IPS-18c (cell line): ENCODE measurements at regions not wholly inside any gene's neighbourhood (a gene's known extent, or its start where the extent isn't known, plus 50 kb on each side); places are given as distances from the start of the nearest gene placed in this dataset.

Experiments used
- H3K4me3 ChIP-seq: 2 replicates; pipeline ENCODE4 v1.7.0; 2013; ENCODE audit warnings: low read depth, mild to moderate bottlenecking, low read length, moderate library complexity; ENCODE audit not compliant: insufficient read depth
- H3K9me3 ChIP-seq: one replicate; pipeline ENCODE4 v1.6.1; 2013; ENCODE audit warnings: mild to moderate bottlenecking, low read length, moderate library complexity; ENCODE audit not compliant: control insufficient read depth, insufficient read depth

- H3K4me3 ChIP-seq = no peak overlapping the region
- H3K9me3 ChIP-seq = peaks cover 2% of the 10 kb centered on the region
These were observed 65.8 kb downstream of the SALL1 start for GRCh38 chr16:51085271-51085670.

GRCh38 chr16:51084074-51084928 is 66.8 kb downstream of the SALL1 start:
- peaks cover 2% of the 10 kb centered on the region for H3K9me3 ChIP-seq

GRCh38 chr16:51072591-51072990 is 78.5 kb downstream of the SALL1 start:
- no peak overlapping the region for H3K4me3 ChIP-seq

More at GRCh38 chr16:51084074-51084928, 66.8 kb downstream of the SALL1 start:
- no peak overlapping the region for H3K4me3 ChIP-seq

GRCh38 chr16:51071326-51071725 is 79.7 kb downstream of the SALL1 start:
- no peaks in the 10 kb centered on the region for H3K9me3 ChIP-seq

More at GRCh38 chr16:51072591-51072990, 78.5 kb downstream of the SALL1 start:
- H3K9me3 ChIP-seq = no peaks in the 10 kb centered on the region

GRCh38 chr16:51067352-51067751 is 83.7 kb downstream of the SALL1 start:
- no peak overlapping the region for H3K4me3 ChIP-seq
- no peaks in the 10 kb centered on the region for H3K9me3 ChIP-seq

More at GRCh38 chr16:51071326-51071725, 79.7 kb downstream of the SALL1 start:
- no peak overlapping the region for H3K4me3 ChIP-seq

GRCh38 chr16:51062039-51062438 is 89.0 kb downstream of the SALL1 start:
- Histone ChIP-seq H3K4me3 (no peak overlapping the region), H3K9me3 (no peaks in the 10 kb centered on the region)

- no peak overlapping the region for H3K4me3 ChIP-seq
These were observed 89.7 kb downstream of the SALL1 start for GRCh38 chr16:51061328-51061727.

GRCh38 chr16:51057969-51058337 is 93.1 kb downstream of the SALL1 start:
- no peaks in the 10 kb centered on the region for H3K9me3 ChIP-seq

More at GRCh38 chr16:51061328-51061727, 89.7 kb downstream of the SALL1 start:
- no peaks in the 10 kb centered on the region for H3K9me3 ChIP-seq

GRCh38 chr16:51057102-51057793 is 93.8 kb downstream of the SALL1 start:
- no peaks in the 10 kb centered on the region for H3K9me3 ChIP-seq
- H3K4me3 ChIP-seq = no peak overlapping the region

More at GRCh38 chr16:51057969-51058337, 93.1 kb downstream of the SALL1 start:
- H3K4me3 ChIP-seq = no peak overlapping the region

GRCh38 chr16:51056331-51056730 is 94.7 kb downstream of the SALL1 start:
- H3K4me3 ChIP-seq = no peak overlapping the region
- H3K9me3 ChIP-seq = no peaks in the 10 kb centered on the region

- H3K4me3 ChIP-seq = no peak overlapping the region
These were observed 95.6 kb downstream of the SALL1 start for GRCh38 chr16:51055434-51055833.

GRCh38 chr16:51053775-51054174 is 97.3 kb downstream of the SALL1 start:
- H3K4me3 ChIP-seq = no peak overlapping the region

More at GRCh38 chr16:51055434-51055833, 95.6 kb downstream of the SALL1 start:
- no peaks in the 10 kb centered on the region for H3K9me3 ChIP-seq

GRCh38 chr16:51051671-51052070 is 99.4 kb downstream of the SALL1 start:
- Histone ChIP-seq H3K4me3 (no peak overlapping the region), H3K9me3 (no peaks in the 10 kb centered on the region)

More at GRCh38 chr16:51053775-51054174, 97.3 kb downstream of the SALL1 start:
- no peaks in the 10 kb centered on the region for H3K9me3 ChIP-seq

GRCh38 chr16:51050377-51050706 is 100.7 kb downstream of the SALL1 start:
- H3K9me3 ChIP-seq = no peaks in the 10 kb centered on the region
- no peak overlapping the region for H3K4me3 ChIP-seq

- Histone ChIP-seq H3K9me3 (no peaks in the 10 kb centered on the region), H3K4me3 (no peak overlapping the region)
These were observed 101.2 kb downstream of the SALL1 start for GRCh38 chr16:51049678-51050376.

GRCh38 chr16:51049276-51049675 is 101.8 kb downstream of the SALL1 start:
- no peak overlapping the region for H3K4me3 ChIP-seq
- no peaks in the 10 kb centered on the region for H3K9me3 ChIP-seq

GRCh38 chr16:51048544-51048943 is 102.5 kb downstream of the SALL1 start:
- Histone ChIP-seq H3K4me3 (no peak overlapping the region), H3K9me3 (no peaks in the 10 kb centered on the region)
